C4-2B (cell line): ENCODE measurements at regions not wholly inside any gene's neighbourhood (a gene's known extent, or its start where the extent isn't known, plus 50 kb on each side); places are given as distances from the start of the nearest gene placed in this dataset.

Experiments used
- ZFX ChIP-seq: fragments of 450-650 bp; IDR thresholded peaks from 2 replicates; pipeline ENCODE4 v1.6.1; 2017
- TF ChIP-seq, protein P1 (sequence below): fragments of 450-650 bp; conservative IDR thresholded peaks from 2 replicates; pipeline ENCODE4 v1.5.1; 2017; ENCODE audit warnings: mild to moderate bottlenecking

DNA sequence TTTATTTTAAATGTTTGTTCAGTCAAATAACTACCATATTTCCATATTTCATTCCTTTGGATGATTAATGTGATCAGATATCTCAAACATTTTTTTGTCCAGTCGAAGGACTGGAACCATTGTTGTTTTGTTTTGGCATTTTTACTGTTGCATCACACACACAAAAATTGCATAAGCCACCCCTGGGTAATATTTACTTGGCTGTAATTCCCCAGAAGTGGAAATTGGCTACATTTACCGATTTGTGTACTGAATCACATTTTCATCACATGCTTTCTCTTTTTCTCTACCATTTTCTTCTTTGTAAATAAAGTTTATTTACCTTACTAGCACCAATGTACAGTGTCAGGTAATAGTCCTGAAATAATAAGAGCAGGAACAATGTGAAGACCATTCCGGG is 1729.7 kb upstream of the WWC1 start:
- TF ChIP-seq, protein P1, sequence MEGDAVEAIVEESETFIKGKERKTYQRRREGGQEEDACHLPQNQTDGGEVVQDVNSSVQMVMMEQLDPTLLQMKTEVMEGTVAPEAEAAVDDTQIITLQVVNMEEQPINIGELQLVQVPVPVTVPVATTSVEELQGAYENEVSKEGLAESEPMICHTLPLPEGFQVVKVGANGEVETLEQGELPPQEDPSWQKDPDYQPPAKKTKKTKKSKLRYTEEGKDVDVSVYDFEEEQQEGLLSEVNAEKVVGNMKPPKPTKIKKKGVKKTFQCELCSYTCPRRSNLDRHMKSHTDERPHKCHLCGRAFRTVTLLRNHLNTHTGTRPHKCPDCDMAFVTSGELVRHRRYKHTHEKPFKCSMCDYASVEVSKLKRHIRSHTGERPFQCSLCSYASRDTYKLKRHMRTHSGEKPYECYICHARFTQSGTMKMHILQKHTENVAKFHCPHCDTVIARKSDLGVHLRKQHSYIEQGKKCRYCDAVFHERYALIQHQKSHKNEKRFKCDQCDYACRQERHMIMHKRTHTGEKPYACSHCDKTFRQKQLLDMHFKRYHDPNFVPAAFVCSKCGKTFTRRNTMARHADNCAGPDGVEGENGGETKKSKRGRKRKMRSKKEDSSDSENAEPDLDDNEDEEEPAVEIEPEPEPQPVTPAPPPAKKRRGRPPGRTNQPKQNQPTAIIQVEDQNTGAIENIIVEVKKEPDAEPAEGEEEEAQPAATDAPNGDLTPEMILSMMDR = no peak
- no peak for TF ChIP-seq ZFX
